Adrenal gland (tissue), 9 donors: ENCODE measurements at regions not wholly inside any gene's neighbourhood (a gene's known extent, or its start where the extent isn't known, plus 50 kb on each side); places are given as distances from the start of the nearest gene placed in this dataset.

Source experiments
- DNase-seq, 7 donors: peaks; one replicate each; pipeline ENCODE4 v3.0.0-alpha.2; 2019 to 2020
- H3K27ac ChIP-seq, 5 donors: fragments of 200-600 bp; sonication (generic) in 4 of 5; 1 replicate in 3 of 5; 2 replicates in 2 of 5; pipeline versions ENCODE4 v1.5.1 to v1.8.0; 2016 to 2020; ENCODE audit warnings: mild to moderate bottlenecking in 1 of 5
- H3K27me3 ChIP-seq: fragments of 200-600 bp; 2 replicates; pipeline ENCODE4 v1.8.0; 2021
- H3K36me3 ChIP-seq, 2 donors: fragments of 200-600 bp; replicated peaks in 1 of 2; 1 replicate in 1 of 2; 2 replicates in 1 of 2; pipeline versions ENCODE4 v1.5.1 to v1.8.0; 2018 to 2022
- H3K4me1 ChIP-seq, 2 donors: fragments of 200-600 bp; replicated peaks in 1 of 2; 1 replicate in 1 of 2; 2 replicates in 1 of 2; pipeline versions ENCODE4 v1.5.1 to v1.8.0; 2018 to 2021
- H3K4me3 ChIP-seq, 4 donors: fragments of 200-600 bp; sonication (generic) in 3 of 4; one replicate each; pipeline ENCODE4 v1.5.1; 2016 to 2018
- H3K9me3 ChIP-seq, 3 donors: fragments of 200-600 bp; sonication (generic) in 1 of 3; replicated peaks in 1 of 3; 1 replicate in 2 of 3; 2 replicates in 1 of 3; pipeline versions ENCODE4 v1.5.1 to v1.8.0; 2016 to 2021
- POLR2A ChIP-seq, 2 donors: fragments of 450-650 bp; IDR thresholded peaks; one replicate each; pipeline ENCODE4 v1.6.1; 2017; ENCODE audit warnings: antibody characterized with exemption in 2 of 2, mild to moderate bottlenecking in 2 of 2, moderate library complexity in 1 of 2
- WGBS, 4 donors: extraction: QIAGEN DNeasy Blood & Tissue Kit in 2 of 4; methylation state at CpG; one replicate each; pipeline versions ENCODE4 v1.1.5 to v1.1.7; 2013 to 2017; 5-methylcytosine and 5-hydroxymethylcytosine counted together
- intact Hi-C, 2 donors: fragments of 100-400 bp; cut with DNase I; formaldehyde crosslinking; loops; one replicate each; pipeline versions ENCODE4 v1.14.1 to v1.15.0; 2022 to 2023
- TF ChIP-seq, protein P1 (sequence below), 6 experiments: fragments of 450-650 bp in 4 of 6; fragments of 200-600 bp in 2 of 6; sonication (generic) in 1 of 6; IDR thresholded peaks; 1 replicate in 5 of 6; 2 replicates in 1 of 6; pipeline versions ENCODE4 v1.5.1 to v1.8.0; 2016 to 2021; ENCODE audit warnings: antibody characterized with exemption in 6 of 6, mild to moderate bottlenecking in 2 of 6, moderate library complexity in 1 of 6
- donor health status: healthy with polysubstance abuse.
- donor health status: Bipolar disorder and iron deficiency.
- donor health status: DM: yes; HTN: yes; CAD: no.
- donor health status: DM: no; HTN: no; CAD: no.
- donor health status: DM: no; HTN: no; CAD: no.

DNA sequence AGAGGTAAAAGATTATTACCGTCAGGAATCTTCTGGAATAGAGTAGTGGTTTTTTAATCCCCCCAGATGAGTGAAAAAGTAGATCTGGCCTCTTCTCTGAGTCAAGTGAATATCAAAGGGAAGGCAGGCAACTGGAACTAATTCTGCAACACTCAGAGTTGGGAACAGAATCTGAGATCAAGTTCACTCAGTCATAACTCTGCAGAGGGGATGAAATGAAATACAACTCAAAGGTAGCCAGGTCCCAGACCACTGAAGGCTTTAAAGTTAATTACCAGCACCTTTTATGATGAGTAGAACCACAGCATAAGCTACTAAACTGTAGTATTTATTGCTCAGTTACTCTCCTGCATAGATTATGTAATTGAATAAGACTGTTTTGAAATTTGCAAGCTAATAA, 455.6 kb upstream of the AKR1E2 start:
- WGBS, 4 donors, result 49 to 62% (median 55%) methylated on average over 1 of the region's 1 CpG

DNA sequence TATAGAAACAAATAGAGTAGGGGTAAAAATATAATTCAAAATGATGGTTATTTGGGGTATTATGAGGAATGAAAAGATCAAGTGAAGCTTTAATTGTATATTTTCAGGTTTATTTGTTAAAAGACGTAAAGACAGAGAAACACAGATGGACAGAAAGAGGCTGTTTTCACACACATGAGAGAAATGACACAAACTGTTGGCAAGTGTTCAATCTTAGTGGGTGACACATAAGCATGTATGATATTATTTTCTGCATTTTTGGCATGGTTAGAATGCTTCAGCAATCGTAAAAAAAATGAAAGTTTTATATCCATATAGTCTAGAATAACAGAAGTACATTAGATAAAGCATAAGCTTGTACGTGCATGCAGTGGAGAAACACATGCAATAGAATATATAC, 464.4 kb upstream of the AKR1E2 start:
- H3K4me3 ChIP-seq, result no peak overlapping the region
- no peak for DNase-seq
- TF ChIP-seq, protein P1, sequence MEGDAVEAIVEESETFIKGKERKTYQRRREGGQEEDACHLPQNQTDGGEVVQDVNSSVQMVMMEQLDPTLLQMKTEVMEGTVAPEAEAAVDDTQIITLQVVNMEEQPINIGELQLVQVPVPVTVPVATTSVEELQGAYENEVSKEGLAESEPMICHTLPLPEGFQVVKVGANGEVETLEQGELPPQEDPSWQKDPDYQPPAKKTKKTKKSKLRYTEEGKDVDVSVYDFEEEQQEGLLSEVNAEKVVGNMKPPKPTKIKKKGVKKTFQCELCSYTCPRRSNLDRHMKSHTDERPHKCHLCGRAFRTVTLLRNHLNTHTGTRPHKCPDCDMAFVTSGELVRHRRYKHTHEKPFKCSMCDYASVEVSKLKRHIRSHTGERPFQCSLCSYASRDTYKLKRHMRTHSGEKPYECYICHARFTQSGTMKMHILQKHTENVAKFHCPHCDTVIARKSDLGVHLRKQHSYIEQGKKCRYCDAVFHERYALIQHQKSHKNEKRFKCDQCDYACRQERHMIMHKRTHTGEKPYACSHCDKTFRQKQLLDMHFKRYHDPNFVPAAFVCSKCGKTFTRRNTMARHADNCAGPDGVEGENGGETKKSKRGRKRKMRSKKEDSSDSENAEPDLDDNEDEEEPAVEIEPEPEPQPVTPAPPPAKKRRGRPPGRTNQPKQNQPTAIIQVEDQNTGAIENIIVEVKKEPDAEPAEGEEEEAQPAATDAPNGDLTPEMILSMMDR (IDR thresholded peaks at IDR 0.05), result no peak
- no peak for TF ChIP-seq POLR2A (IDR thresholded peaks at IDR 0.05)
- WGBS, 4 donors, result 73 to 80% (median 75%) methylated on average over 3 of the region's 3 CpGs
- H3K4me1 ChIP-seq, result no peaks in the 10 kb centered on the region
- H3K9me3 ChIP-seq, result no peaks in the 10 kb centered on the region
- intact Hi-C loops, result no loop called here
- no peak overlapping the region for H3K27ac ChIP-seq
- no peaks in the 10 kb centered on the region for H3K27me3 ChIP-seq
- H3K36me3 ChIP-seq, result no peaks in the 10 kb centered on the region

More for the DNA sequence above, 455.6 kb upstream of the AKR1E2 start:
- DNase-seq, result no peak
- Histone ChIP-seq H3K36me3 (no peaks in the 10 kb centered on the region), H3K27ac (no peak overlapping the region), H3K27me3 (no peaks in the 10 kb centered on the region), H3K4me1 (no peaks in the 10 kb centered on the region), H3K9me3 (no peaks in the 10 kb centered on the region), H3K4me3 (no peak overlapping the region)
- no peak for TF ChIP-seq POLR2A (IDR thresholded peaks at IDR 0.05)
- TF ChIP-seq, protein P1 (IDR thresholded peaks at IDR 0.05), result no peak
- intact Hi-C loops, result no loop called here

DNA sequence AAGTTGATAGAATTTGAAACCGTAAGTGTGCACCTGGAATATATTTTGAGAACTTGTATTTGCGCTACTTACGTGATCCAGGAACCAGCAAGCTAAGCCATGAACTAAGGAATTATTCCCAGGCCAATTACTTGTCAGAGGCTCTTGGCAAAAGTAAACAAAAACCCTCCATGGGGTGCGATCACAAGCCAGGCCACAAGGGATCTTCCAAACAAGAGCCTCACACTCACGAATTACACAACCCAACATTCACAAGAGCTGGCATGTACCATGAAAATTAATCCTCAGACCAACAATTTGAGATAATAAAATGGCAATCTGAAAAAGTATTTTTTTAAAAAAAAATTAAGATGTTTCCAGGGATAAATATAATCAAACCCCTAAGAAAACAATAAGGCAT, 467.0 kb upstream of the AKR1E2 start:
- WGBS, 4 donors, result 76 to 82% (median 81%) methylated on average over 5 of the region's 5 CpGs
- no peaks in the 10 kb centered on the region for H3K27me3 ChIP-seq
- no peaks in the 10 kb centered on the region for H3K9me3 ChIP-seq
- intact Hi-C loops, result no loop called here
- H3K4me1 ChIP-seq, result peaks cover 0 to 1% of the 10 kb centered on the region in 2 donors
- TF ChIP-seq POLR2A (IDR thresholded peaks at IDR 0.05), result no peak
- TF ChIP-seq, protein P1 (IDR thresholded peaks at IDR 0.05), result no peak
- no peak for DNase-seq
- no peak overlapping the region for H3K27ac ChIP-seq
- no peaks in the 10 kb centered on the region for H3K36me3 ChIP-seq
- no peak overlapping the region for H3K4me3 ChIP-seq

DNA sequence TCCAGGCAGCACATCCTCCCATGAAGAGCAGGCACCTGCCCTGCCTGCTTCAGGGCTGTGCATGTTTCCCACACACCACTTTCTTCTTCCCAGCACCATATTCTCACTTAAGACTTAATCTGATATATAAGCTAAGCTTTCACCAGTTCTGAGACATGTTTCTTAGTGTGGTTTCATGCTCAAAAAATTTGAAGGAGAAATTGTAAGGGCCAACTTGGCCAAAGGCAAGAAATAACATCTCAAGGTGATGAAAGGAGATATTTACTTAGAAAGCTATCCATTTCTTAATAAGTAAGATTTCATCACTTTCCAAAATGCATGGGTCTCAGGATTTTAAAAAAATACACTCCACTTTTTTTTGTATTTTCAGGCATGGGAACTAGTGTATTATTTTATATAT, 468.1 kb upstream of the AKR1E2 start:
- intact Hi-C loops, result no loop called here
- Histone ChIP-seq H3K27ac (no peak overlapping the region), H3K4me1 (peaks cover 0 to 7% of the 10 kb centered on the region in 2 donors), H3K4me3 (no peak overlapping the region), H3K27me3 (no peaks in the 10 kb centered on the region), H3K36me3 (no peaks in the 10 kb centered on the region), H3K9me3 (no peaks in the 10 kb centered on the region)
- no peak for DNase-seq
- TF ChIP-seq POLR2A (IDR thresholded peaks at IDR 0.05), result no peak
- TF ChIP-seq, protein P1 (IDR thresholded peaks at IDR 0.05), result no peak
